ENCODE measurements at regions not wholly inside any gene's neighbourhood (a gene's known extent, or its start where the extent isn't known, plus 50 kb on each side); places are given as distances from the start of the nearest gene placed in this dataset.

- H3K27ac Mint-ChIP-seq (ENCODE audit: unreplicated experiment): no peak overlapping the region
Observed at GRCh38 chr12:25372969-25373817, 122.5 kb upstream of the KRAS start.

GRCh38 chr12:25372002-25372401 is 121.3 kb upstream of the KRAS start:
- no peaks in the 10 kb centered on the region for H3K36me3 ChIP-seq (ENCODE audit: control insufficient read depth, insufficient read depth, low read length)
- DNase-seq: no peak
- H3K9me3 ChIP-seq: no peaks in the 10 kb centered on the region; the same call in 1 of the 2 replicates
- no peak overlapping the region for H3K4me3 ChIP-seq (ENCODE audit: low read depth, low read length)
- H3K36me3 Mint-ChIP-seq (ENCODE audit: insufficient read depth, unreplicated experiment): no peaks in the 10 kb centered on the region
- no peak overlapping the region for H3K4me3 Mint-ChIP-seq (ENCODE audit: unreplicated experiment)
- no peak overlapping the region for H3K27ac Mint-ChIP-seq (ENCODE audit: unreplicated experiment)
- no peaks in the 10 kb centered on the region for H3K9me3 Mint-ChIP-seq (ENCODE audit: unreplicated experiment)
- no peaks in the 10 kb centered on the region for H3K4me1 Mint-ChIP-seq (ENCODE audit: low read depth, unreplicated experiment)
- ChIA-PET POLR2A (no interaction called here), CTCF (no interaction called here)
- no peaks in the 10 kb centered on the region for H3K4me1 ChIP-seq
- intact Hi-C loops (cut with micrococcal nuclease; ENCODE audit: unreplicated experiment): no loop called here
- no peaks in the 10 kb centered on the region for H3K27me3 Mint-ChIP-seq (ENCODE audit: insufficient read depth, unreplicated experiment)
- no TSS peak for BruUV-seq (replicated peaks)
- no peak for TF ChIP-seq CTCF (IDR thresholded peaks at IDR 0.05; ENCODE audit: insufficient read depth in 1 of 2, low read depth in 1 of 2, low read length in 1 of 2, severe bottlenecking in 1 of 2, unreplicated experiment in 1 of 2)
- H3K27me3 ChIP-seq (replicated peaks; ENCODE audit: control insufficient read depth, insufficient read depth, low read length): no peaks in the 10 kb centered on the region

More at GRCh38 chr12:25372969-25373817, 122.5 kb upstream of the KRAS start:
- Histone ChIP-seq H3K4me3 (ENCODE audit: low read depth, low read length) (no peak overlapping the region), H3K27me3 (replicated peaks; ENCODE audit: control insufficient read depth, insufficient read depth, low read length) (no peaks in the 10 kb centered on the region), H3K4me1 (no peaks in the 10 kb centered on the region), H3K9me3 (no peaks in the 10 kb centered on the region; the same call in none of the 2 replicates), H3K36me3 (ENCODE audit: control insufficient read depth, insufficient read depth, low read length) (no peaks in the 10 kb centered on the region)
- ChIA-PET CTCF (interaction anchor here (0.7 kb wide), 1 partner anchor 197 kb away, joined by 4 read pairs; no protein-coding TSS in a partner anchor), POLR2A (no interaction called here)
- Mint-ChIP-seq H3K4me1 (ENCODE audit: low read depth, unreplicated experiment) (peaks cover 7% of the 10 kb centered on the region), H3K4me3 (ENCODE audit: unreplicated experiment) (no peak overlapping the region), H3K27me3 (ENCODE audit: insufficient read depth, unreplicated experiment) (no peaks in the 10 kb centered on the region), H3K9me3 (ENCODE audit: unreplicated experiment) (no peaks in the 10 kb centered on the region), H3K36me3 (ENCODE audit: insufficient read depth, unreplicated experiment) (no peaks in the 10 kb centered on the region)
- no TSS peak for BruUV-seq (replicated peaks)
- DNase-seq: no peak
- TF ChIP-seq CTCF (IDR thresholded peaks at IDR 0.05; ENCODE audit: insufficient read depth in 1 of 2, low read depth in 1 of 2, low read length in 1 of 2, severe bottlenecking in 1 of 2, unreplicated experiment in 1 of 2): no peak
- intact Hi-C loops (cut with micrococcal nuclease; ENCODE audit: unreplicated experiment): no loop called here

- DNase-seq: no peak
- Mint-ChIP-seq H3K27me3 (ENCODE audit: insufficient read depth, unreplicated experiment) (no peaks in the 10 kb centered on the region), H3K9me3 (ENCODE audit: unreplicated experiment) (no peaks in the 10 kb centered on the region), H3K4me3 (ENCODE audit: unreplicated experiment) (no peak overlapping the region), H3K4me1 (ENCODE audit: low read depth, unreplicated experiment) (no peaks in the 10 kb centered on the region), H3K27ac (ENCODE audit: unreplicated experiment) (no peak overlapping the region), H3K36me3 (ENCODE audit: insufficient read depth, unreplicated experiment) (no peaks in the 10 kb centered on the region)
- no peaks in the 10 kb centered on the region; the same call in 1 of the 2 replicates for H3K9me3 ChIP-seq
- no peak for TF ChIP-seq CTCF (IDR thresholded peaks at IDR 0.05; ENCODE audit: insufficient read depth in 1 of 2, low read depth in 1 of 2, low read length in 1 of 2, severe bottlenecking in 1 of 2, unreplicated experiment in 1 of 2)
- no peaks in the 10 kb centered on the region for H3K27me3 ChIP-seq (replicated peaks; ENCODE audit: control insufficient read depth, insufficient read depth, low read length)
- no TSS peak for BruUV-seq (replicated peaks)
- ChIA-PET CTCF (interaction anchor here (0.7 kb wide), 1 partner anchor 17 kb away, joined by 3 read pairs; no protein-coding TSS in a partner anchor), POLR2A (interaction anchor here (0.9 kb wide), 1 partner anchor 16 kb away, joined by 3 read pairs; no protein-coding TSS in a partner anchor)
- intact Hi-C loops (cut with micrococcal nuclease; ENCODE audit: unreplicated experiment): no loop called here
- H3K4me3 ChIP-seq (ENCODE audit: low read depth, low read length): no peak overlapping the region
- no peaks in the 10 kb centered on the region for H3K36me3 ChIP-seq (ENCODE audit: control insufficient read depth, insufficient read depth, low read length)
- peaks cover 5% of the 10 kb centered on the region for H3K4me1 ChIP-seq
Observed at GRCh38 chr12:25368557-25368956, 117.8 kb upstream of the KRAS start.
